IMR-90 (cell line): ENCODE measurements at regions not wholly inside any gene's neighbourhood (a gene's known extent, or its start where the extent isn't known, plus 50 kb on each side); places are given as distances from the start of the nearest gene placed in this dataset.

Source experiments
- ATAC-seq: fragments of 200-7000 bp; cut with Tn5 transposase; 2 replicates; pipeline ENCODE4 v1.9.1; 2020; ENCODE audit warnings: low read depth, mild to moderate bottlenecking, moderate library complexity
- BruUV-seq: library from RNA; stranded (reverse); fragments of 400-500 nt; replicated peaks from 2 replicates; lab custom pipeline; 2021; lab: Mats Ljungman, UMichigan
- CTCF ChIA-PET: fragments of 300-600 bp; formaldehyde crosslinking; extraction: SDS; loops from one replicate; lab custom pipeline; 2021; ENCODE audit warnings: antibody characterized with exemption; lab: Yijun Ruan, JAX
- POLR2A ChIA-PET: fragments of 300-600 bp; sonication (Branson Sonifier 250); formaldehyde crosslinking; loops from one replicate; lab custom pipeline; 2022; ENCODE audit warnings: antibody characterized with exemption; ENCODE audit not compliant: unreplicated experiment; lab: Charles Lee
- DNase-seq: peaks from one replicate; pipeline ENCODE4 v3.0.0; 2013
- H2AFZ ChIP-seq: replicated peaks from 2 replicates; pipeline ENCODE3; 2013; ENCODE audit warnings: low read length, mild to moderate bottlenecking; ENCODE audit not compliant: poor library complexity
- H2AK5ac ChIP-seq: 2 replicates; pipeline ENCODE4 v1.6.1; 2013; ENCODE audit warnings: low read depth, low read length, inconsistent platforms
- H2AK9ac ChIP-seq: replicated peaks from 2 replicates; pipeline ENCODE3; 2013; ENCODE audit warnings: mild to moderate bottlenecking, low read depth, low read length, moderate library complexity; ENCODE audit not compliant: poor library complexity
- H2BK120ac ChIP-seq: 2 replicates; pipeline ENCODE4 v1.6.1; 2013; ENCODE audit warnings: low read depth, low read length, inconsistent platforms
- H2BK15ac ChIP-seq: 3 replicates; pipeline ENCODE4 v1.6.1; 2013; ENCODE audit warnings: low read depth, low read length, inconsistent platforms
- H2BK20ac ChIP-seq: 2 replicates; pipeline ENCODE4 v1.6.1; 2013; ENCODE audit warnings: low read depth, mild to moderate bottlenecking, inconsistent platforms, low read length, moderate library complexity
- H2BK5ac ChIP-seq: 2 replicates; pipeline ENCODE4 v1.6.1; 2013; ENCODE audit warnings: mild to moderate bottlenecking, low read depth, low read length, inconsistent platforms; ENCODE audit not compliant: poor library complexity, severe bottlenecking
- H3K14ac ChIP-seq: replicated peaks from 2 replicates; pipeline ENCODE4 v1.6.1; 2013; ENCODE audit warnings: low read depth, low read length, inconsistent platforms
- H3K18ac ChIP-seq: 2 replicates; pipeline ENCODE4 v1.6.1; 2013; ENCODE audit warnings: low read depth, low read length, control low read depth
- H3K23ac ChIP-seq: 2 replicates; pipeline ENCODE4 v1.6.1; 2013; ENCODE audit warnings: low read depth, low read length, inconsistent platforms
- H3K27ac ChIP-seq: 2 replicates; pipeline ENCODE4 v1.5.1; 2013; ENCODE audit warnings: mild to moderate bottlenecking, control low read depth, low read length; ENCODE audit not compliant: insufficient read depth
- H3K27me3 ChIP-seq: 2 replicates; pipeline ENCODE4 v1.6.1; 2013; ENCODE audit warnings: low read length; ENCODE audit not compliant: control insufficient read depth, insufficient read depth
- H3K36me3 ChIP-seq: 2 replicates; pipeline ENCODE4 v1.6.1; 2013; ENCODE audit warnings: low read length, mixed read lengths; ENCODE audit not compliant: control insufficient read depth, insufficient read depth
- H3K4ac ChIP-seq: 2 replicates; pipeline ENCODE4 v1.6.1; 2013; ENCODE audit warnings: low read depth, low read length, inconsistent platforms
- H3K4me1 ChIP-seq: 2 replicates; pipeline ENCODE4 v1.6.1; 2013; ENCODE audit warnings: low read length, mixed read lengths; ENCODE audit not compliant: control insufficient read depth, insufficient read depth
- H3K4me2 ChIP-seq: 2 replicates; pipeline ENCODE4 v1.6.1; 2013; ENCODE audit warnings: low read depth, mild to moderate bottlenecking, control low read depth, low read length, moderate library complexity
- H3K4me3 ChIP-seq: 2 replicates; pipeline ENCODE4 v1.5.1; 2013; ENCODE audit warnings: low read depth, mild to moderate bottlenecking, control low read depth, low read length, moderate library complexity; ENCODE audit not compliant: insufficient read depth
- H3K56ac ChIP-seq: 2 replicates; pipeline ENCODE4 v1.6.1; 2013; ENCODE audit warnings: low read length, inconsistent platforms; ENCODE audit not compliant: insufficient read depth; ENCODE audit errors: extremely low read depth
- H3K79me1 ChIP-seq, 2 experiments: 2 replicates each; pipeline ENCODE4 v1.6.1; 2013; ENCODE audit warnings: low read length in 2 of 2, inconsistent platforms in 1 of 2, low read depth in 1 of 2
- H3K9ac ChIP-seq: 2 replicates; pipeline ENCODE4 v1.6.1; 2013; ENCODE audit warnings: low read depth, low read length, control low read depth
- H3K9me1 ChIP-seq: 2 replicates; pipeline ENCODE4 v1.6.1; 2013; ENCODE audit warnings: low read length, inconsistent platforms; ENCODE audit not compliant: insufficient read depth
- H3K9me3 ChIP-seq: 2 replicates; pipeline ENCODE4 v1.6.1; 2013; ENCODE audit warnings: low read length; ENCODE audit not compliant: control insufficient read depth, insufficient read depth
- H4K20me1 ChIP-seq: 2 replicates; pipeline ENCODE4 v1.6.1; 2013; ENCODE audit warnings: low read length, inconsistent platforms; ENCODE audit not compliant: insufficient read depth
- H4K5ac ChIP-seq: 2 replicates; pipeline ENCODE4 v1.6.1; 2013; ENCODE audit warnings: mild to moderate bottlenecking, low read depth, low read length, control low read depth
- H4K8ac ChIP-seq, 2 experiments: 2 replicates each; pipeline ENCODE4 v1.6.1; 2013; ENCODE audit warnings: low read depth in 2 of 2, low read length in 2 of 2, control low read depth in 1 of 2, inconsistent platforms in 1 of 2
- H4K91ac ChIP-seq: 2 replicates; pipeline ENCODE4 v1.6.1; 2013; ENCODE audit warnings: low read depth, low read length, inconsistent platforms; ENCODE audit not compliant: insufficient read depth
- MAFK ChIP-seq: IDR thresholded peaks from 2 replicates; pipeline ENCODE4 v1.6.1; 2012; ENCODE audit warnings: low read depth, low read length, improper control_type of control experiment
- MXI1 ChIP-seq: IDR thresholded peaks from 2 replicates; pipeline ENCODE4 v1.6.1; 2012; ENCODE audit warnings: low read depth, mild to moderate bottlenecking, low read length, moderate library complexity, borderline replicate concordance
- NFE2L2 ChIP-seq: fragments of 150-350 bp; IDR thresholded peaks from 2 replicates; pipeline ENCODE4 v1.6.1; 2016; ENCODE audit warnings: low read depth, mild to moderate bottlenecking, low read length
- POLR2A ChIP-seq: IDR thresholded peaks from 2 replicates; pipeline ENCODE4 v1.6.1; 2012; ENCODE audit warnings: mild to moderate bottlenecking, low read depth, low read length
- RCOR1 ChIP-seq: IDR thresholded peaks from 2 replicates; pipeline ENCODE4 v1.6.1; 2012; ENCODE audit warnings: mild to moderate bottlenecking, low read length, improper control_type of control experiment; ENCODE audit not compliant: insufficient replicate concordance
- RFX5 ChIP-seq: IDR thresholded peaks from 2 replicates; pipeline ENCODE4 v1.8.0; 2012; ENCODE audit warnings: low read depth, mild to moderate bottlenecking, low read length, moderate library complexity
- USF2 ChIP-seq: fragments of 150-350 bp; IDR thresholded peaks from 2 replicates; pipeline ENCODE4 v1.6.1; 2017; ENCODE audit warnings: mild to moderate bottlenecking, antibody characterized with exemption, low read length, low read depth
- WGBS, 2 experiments: methylation state at CpG; one replicate each; pipeline versions ENCODE4 v1.1.5 to v1.1.7; 2013; ENCODE audit warnings: missing lambda C conversion rate in 2 of 2; ENCODE audit not compliant: insufficient read length in 1 of 2; ENCODE audit errors: extremely low coverage in 2 of 2; 5-methylcytosine and 5-hydroxymethylcytosine counted together
- dilution Hi-C: fragments of 300-500 bp; cut with HindIII; formaldehyde crosslinking; loops from one replicate; pipeline ENCODE4 v1.14.3; 2018; ENCODE audit warnings: low sequenced_read_pairs; ENCODE audit not compliant: unreplicated experiment
- in situ Hi-C: fragments of 300-500 bp; cut with MboI; formaldehyde crosslinking; loops from 3 replicates; pipeline ENCODE4 v1.14.3; 2019; ENCODE audit warnings: low sequenced_read_pairs, inconsistent platforms, mixed read lengths
- intact Hi-C: fragments of 100-400 bp; cut with micrococcal nuclease; formaldehyde crosslinking; loops from 2 replicates; pipeline ENCODE4 v1.10.0; 2022

GRCh38 chr7:97373736-97374135 is 256.2 kb downstream of the SDHAF3 start:
- POLR2A ChIA-PET: no interaction called here
- Histone ChIP-seq H2BK20ac (no peak overlapping the region), H3K27ac (no peak overlapping the region), H4K20me1 (no peaks in the 10 kb centered on the region), H3K36me3 (no peaks in the 10 kb centered on the region), H2AK9ac (no peak overlapping the region), H3K27me3 (no peaks in the 10 kb centered on the region), H2BK5ac (no peak overlapping the region), H2AK5ac (no peak overlapping the region), H2BK15ac (no peak overlapping the region), H4K5ac (no peak overlapping the region), H2BK120ac (no peak overlapping the region), H3K18ac (no peak overlapping the region), H3K9ac (no peak overlapping the region), H3K4me1 (no peaks in the 10 kb centered on the region), H2AFZ (no peak overlapping the region), H3K14ac (no peak overlapping the region), H4K8ac (no peak overlapping the region), H3K4me2 (no peak overlapping the region), H3K4ac (no peak overlapping the region), H3K79me1 (no peaks in the 10 kb centered on the region), H3K4me3 (no peak overlapping the region), H3K9me3 (peaks cover 10% of the 10 kb centered on the region), H3K9me1 (no peaks in the 10 kb centered on the region), H4K91ac (no peak overlapping the region), H3K23ac (no peak overlapping the region), H3K56ac (no peak overlapping the region)
- WGBS, 2 experiments: 77% methylated on average over 3 of the region's 6 CpGs; no CpG with 5 or more reads in 1 of the 2 experiments
- DNase-seq: no peak
- TF ChIP-seq MAFK: no peak
- TF ChIP-seq USF2: no peak
- TF ChIP-seq MXI1: no peak
- no peak for TF ChIP-seq POLR2A
- no peak for TF ChIP-seq NFE2L2
- no peak for TF ChIP-seq RCOR1
- TF ChIP-seq RFX5: no peak
- intact Hi-C loops (no loop called here), in situ Hi-C loops (no loop called here), dilution Hi-C loops (no loop called here)
- BruUV-seq: no TSS peak
- no peak for ATAC-seq
- CTCF ChIA-PET: no interaction called here
